B cell (primary cell): ENCODE measurements at regions not wholly inside any gene's neighbourhood (a gene's known extent, or its start where the extent isn't known, plus 50 kb on each side); places are given as distances from the start of the nearest gene placed in this dataset.
A peak's percentile ranks its signal among the peaks of the same experiment; 100 is the strongest.
"Not testable (repeated sequence)": the region's sequence is repeated elsewhere in the genome, so short reads cannot be mapped to it uniquely, and the experiment has no call there.

Experiments used
- ATAC-seq: fragments of 200-7000 bp; cut with Tn5 transposase; one replicate; pipeline ENCODE4 v1.10.0; 2021; ENCODE audit warnings: low read depth, mild to moderate bottlenecking, moderate number of reproducible peaks, moderate library complexity
- CTCF ChIA-PET: fragments of 350-600 bp; sonication (Branson Sonifier 250); formaldehyde crosslinking; loops from one replicate; lab custom pipeline; 2021; ENCODE audit warnings: antibody characterized with exemption, inconsistent platforms; lab: Charles Lee
- POLR2A ChIA-PET: fragments of 350-600 bp; sonication (Branson Sonifier 250); formaldehyde crosslinking; loops from one replicate; lab custom pipeline; 2021; ENCODE audit warnings: antibody characterized with exemption; lab: Charles Lee
- DNase-seq: peaks from one replicate; pipeline ENCODE4 v3.0.0; 2013
- H2AFZ ChIP-seq: 2 replicates; pipeline ENCODE4 v1.6.1; 2012; ENCODE audit warnings: mild to moderate bottlenecking, low read depth, low read length; ENCODE audit not compliant: insufficient read depth, poor library complexity, severe bottlenecking
- H3K27ac ChIP-seq, 2 donors: 1 replicate in 1 of 2; 2 replicates in 1 of 2; pipeline ENCODE4 v1.5.1; 2012 to 2013; ENCODE audit warnings: low read length in 2 of 2, mild to moderate bottlenecking in 2 of 2, moderate library complexity in 1 of 2
- H3K27me3 ChIP-seq, 4 experiments: fragments of 200-600 bp in 1 of 4; sonication (generic) in 1 of 4; replicated peaks in 1 of 4; 1 replicate in 2 of 4; 2 replicates in 2 of 4; pipeline versions ENCODE4 v1.6.1 to v1.7.0; 2013 to 2016; ENCODE audit warnings: low read length in 3 of 4, mild to moderate bottlenecking in 2 of 4, mixed read lengths in 1 of 4, moderate library complexity in 1 of 4; ENCODE audit not compliant: insufficient read depth in 4 of 4, control insufficient read depth in 3 of 4; ENCODE audit errors: control extremely low read depth in 1 of 4
- H3K36me3 ChIP-seq, 2 experiments: replicated peaks in 1 of 2; 1 replicate in 1 of 2; 2 replicates in 1 of 2; pipeline versions ENCODE4 v1.6.1 to v1.7.1; 2013; ENCODE audit warnings: low read length in 1 of 2; ENCODE audit not compliant: insufficient read depth in 2 of 2, control insufficient read depth in 1 of 2; ENCODE audit errors: control extremely low read depth in 1 of 2, extremely low read depth in 1 of 2
- H3K4me1 ChIP-seq, 2 donors: fragments of 200-600 bp in 1 of 2; sonication (generic) in 1 of 2; 1 replicate in 1 of 2; 2 replicates in 1 of 2; pipeline versions ENCODE4 v1.5.1 to v1.6.1; 2013 to 2017; ENCODE audit warnings: low read length in 2 of 2; ENCODE audit not compliant: control insufficient read depth in 2 of 2, insufficient read depth in 2 of 2
- H3K4me2 ChIP-seq: replicated peaks from 2 replicates; pipeline ENCODE3; 2012; ENCODE audit warnings: mild to moderate bottlenecking, low read depth, low read length; ENCODE audit not compliant: poor library complexity, severe bottlenecking
- H3K4me3 ChIP-seq, 5 experiments: fragments of 200-600 bp in 1 of 5; sonication (generic) in 1 of 5; 1 replicate in 3 of 5; 2 replicates in 2 of 5; pipeline versions ENCODE4 v1.5.1 to v1.7.0; 2011 to 2016; ENCODE audit warnings: low read length in 4 of 5, mild to moderate bottlenecking in 4 of 5, low read depth in 2 of 5, control low read depth in 1 of 5, moderate library complexity in 1 of 5; ENCODE audit not compliant: insufficient read depth in 1 of 5; ENCODE audit errors: control extremely low read depth in 1 of 5, extremely low read depth in 1 of 5
- H3K79me2 ChIP-seq: fragments of 200-600 bp; sonication (generic); one replicate; pipeline ENCODE4 v1.6.0; 2016; ENCODE audit warnings: low read length; ENCODE audit not compliant: control insufficient read depth, insufficient read depth
- H3K9ac ChIP-seq: fragments of 200-600 bp; sonication (generic); 2 replicates; pipeline ENCODE4 v1.6.1; 2017; ENCODE audit warnings: mild to moderate bottlenecking, low read length, moderate library complexity
- H3K9me3 ChIP-seq, 3 donors: one replicate each; pipeline versions ENCODE4 v1.6.1 to v1.7.1; 2013; ENCODE audit warnings: low read length in 2 of 3; ENCODE audit not compliant: control insufficient read depth in 2 of 3, insufficient read depth in 1 of 3; ENCODE audit errors: control extremely low read depth in 1 of 3
- H4K20me1 ChIP-seq: 2 replicates; pipeline ENCODE4 v1.6.0; 2012; ENCODE audit warnings: mild to moderate bottlenecking, low read length; ENCODE audit not compliant: insufficient read depth, control insufficient read depth, poor library complexity, severe bottlenecking
- H3K27ac Mint-ChIP-seq: one replicate; pipeline ENCODE4 v1.8.0; 2021; ENCODE audit warnings: mixed read lengths
- H3K27me3 Mint-ChIP-seq: one replicate; pipeline ENCODE4 v1.8.0; 2021; ENCODE audit warnings: mixed read lengths
- H3K4me1 Mint-ChIP-seq: one replicate; pipeline ENCODE4 v1.8.0; 2021; ENCODE audit warnings: mixed read lengths
- H3K4me3 Mint-ChIP-seq: one replicate; pipeline ENCODE4 v1.8.0; 2021; ENCODE audit warnings: mixed read lengths
- H3K9me3 Mint-ChIP-seq: one replicate; pipeline ENCODE4 v1.8.0; 2022; ENCODE audit warnings: mixed read lengths; ENCODE audit not compliant: insufficient read depth
- WGBS: methylation state at CpG from one replicate; pipeline ENCODE4 v1.1.5; 2013; ENCODE audit warnings: missing lambda C conversion rate; ENCODE audit not compliant: insufficient coverage; 5-methylcytosine and 5-hydroxymethylcytosine counted together
- intact Hi-C: fragments of 100-400 bp; cut with micrococcal nuclease; formaldehyde crosslinking; loops from one replicate; pipeline ENCODE4 v1.10.0; 2022

- 100% methylated on average over 3 of the region's 4 CpGs for WGBS
- H4K20me1 ChIP-seq, H3K4me2 ChIP-seq, H3K27ac Mint-ChIP-seq, POLR2A ChIA-PET, H3K27me3 Mint-ChIP-seq, CTCF ChIA-PET, H3K9me3 ChIP-seq, ATAC-seq, H3K4me1 ChIP-seq, H3K36me3 ChIP-seq, H3K27me3 ChIP-seq, H2AFZ ChIP-seq, H3K4me1 Mint-ChIP-seq, H3K9ac ChIP-seq, H3K4me3 ChIP-seq, H3K27ac ChIP-seq, DNase-seq, H3K4me3 Mint-ChIP-seq, H3K79me2 ChIP-seq, H3K9me3 Mint-ChIP-seq: not testable (repeated sequence)
- intact Hi-C loops, result loop anchor here (2.0 kb wide), 1 partner anchor 71 kb away; no protein-coding TSS in a partner anchor
Measured at GRCh38 chr19:14287837-14288236, 81.9 kb upstream of the ADGRL1 start.

GRCh38 chr19:14286594-14286993 lies 80.6 kb upstream of the ADGRL1 start:
- H3K4me1 Mint-ChIP-seq, POLR2A ChIA-PET, H3K9me3 ChIP-seq, H3K4me3 Mint-ChIP-seq, H3K27ac Mint-ChIP-seq, H3K27ac ChIP-seq, H4K20me1 ChIP-seq, H3K27me3 Mint-ChIP-seq, H2AFZ ChIP-seq, CTCF ChIA-PET, H3K4me1 ChIP-seq, H3K4me3 ChIP-seq, intact Hi-C loops, DNase-seq, H3K36me3 ChIP-seq, H3K79me2 ChIP-seq, H3K9me3 Mint-ChIP-seq, H3K27me3 ChIP-seq, H3K9ac ChIP-seq, H3K4me2 ChIP-seq, ATAC-seq: not testable (repeated sequence)
- WGBS, result 90% methylated on average over 3 of the region's 4 CpGs

DNA sequence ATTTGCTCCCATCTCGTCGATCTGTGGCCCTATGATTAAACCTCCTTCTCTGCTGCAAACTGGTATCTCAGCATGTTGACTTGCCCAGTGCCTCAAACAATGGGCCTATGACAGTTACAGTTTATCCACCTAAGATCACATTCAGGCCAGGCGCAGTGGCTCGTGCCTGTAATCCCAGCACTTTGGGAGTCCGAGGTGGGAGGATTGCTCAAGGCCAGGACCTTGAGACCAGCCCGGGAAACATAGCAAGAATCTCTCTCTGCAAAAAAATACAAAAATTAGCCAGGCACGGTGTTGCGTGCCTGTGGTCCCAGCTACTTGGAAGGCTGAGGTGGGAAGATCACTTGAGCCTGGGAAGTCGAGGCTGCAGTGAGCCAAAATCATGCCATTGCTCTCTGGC lies 79.8 kb upstream of the ADGRL1 start:
- H3K27ac ChIP-seq, H3K9me3 Mint-ChIP-seq, H3K4me2 ChIP-seq, H2AFZ ChIP-seq, H3K4me3 ChIP-seq, H3K36me3 ChIP-seq, H3K4me3 Mint-ChIP-seq, CTCF ChIA-PET, H3K4me1 Mint-ChIP-seq, DNase-seq, H4K20me1 ChIP-seq, H3K27ac Mint-ChIP-seq, intact Hi-C loops, H3K4me1 ChIP-seq, H3K9me3 ChIP-seq, ATAC-seq, H3K9ac ChIP-seq, H3K27me3 Mint-ChIP-seq, H3K79me2 ChIP-seq, H3K27me3 ChIP-seq: not testable (repeated sequence)
- 95% methylated on average over 8 of the region's 9 CpGs for WGBS
- POLR2A ChIA-PET, result interaction anchor here (0.6 kb wide), 1 partner anchor 31 kb away, joined by 4 read pairs; no protein-coding TSS in a partner anchor

DNA sequence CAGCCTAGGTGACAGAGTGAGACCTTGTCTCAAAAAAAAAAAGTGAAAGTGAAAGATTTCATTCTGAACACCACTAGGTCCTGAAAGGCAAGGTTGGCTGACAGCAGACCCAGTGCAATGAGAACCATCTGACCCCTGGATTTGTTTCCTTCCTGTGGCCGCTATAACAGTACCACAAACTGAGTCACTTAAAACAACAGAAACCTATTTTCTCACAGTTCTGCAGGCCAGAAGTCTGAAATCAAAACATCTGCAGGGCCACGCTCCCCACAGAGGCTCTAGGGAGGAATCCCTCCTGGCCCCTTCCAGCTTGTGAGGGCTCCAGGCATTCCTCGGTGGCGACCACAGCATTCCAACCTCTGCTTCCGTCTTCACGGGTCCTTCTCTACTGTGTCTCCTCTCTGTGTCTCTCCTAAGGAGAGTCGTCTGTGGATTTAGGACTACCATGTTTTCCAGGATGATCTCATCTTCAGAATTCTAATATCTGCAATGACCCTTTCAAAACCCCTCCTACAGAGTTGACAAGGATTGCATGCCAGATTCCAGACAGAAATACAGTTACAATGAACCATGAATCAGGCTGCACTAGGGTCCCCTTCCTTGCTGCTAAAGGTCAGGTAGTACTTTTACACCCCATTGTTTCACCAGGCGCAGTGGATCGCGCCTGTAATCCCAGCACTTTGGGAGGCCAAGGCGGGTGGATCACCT lies 78.0 kb upstream of the ADGRL1 start:
- peak overlapping the region; percentile 35 for H3K4me2 ChIP-seq
- H3K27ac ChIP-seq, H3K4me1 ChIP-seq, H3K27me3 Mint-ChIP-seq, H3K9me3 Mint-ChIP-seq, H3K36me3 ChIP-seq, H4K20me1 ChIP-seq, H3K79me2 ChIP-seq, H3K9me3 ChIP-seq, H3K27ac Mint-ChIP-seq, H3K9ac ChIP-seq, H3K4me3 ChIP-seq, DNase-seq, intact Hi-C loops, POLR2A ChIA-PET, H3K4me1 Mint-ChIP-seq, H3K27me3 ChIP-seq: not testable (repeated sequence)
- ATAC-seq, result peak; percentile 24
- CTCF ChIA-PET, result interaction anchor here (1.2 kb wide), 1 partner anchor 64 kb away, joined by 3 read pairs; no protein-coding TSS in a partner anchor
- peak overlapping the region; percentile 51 for H3K4me3 Mint-ChIP-seq
- 63% methylated on average over 11 of the region's 11 CpGs for WGBS
- peak overlapping the region; percentile 65 for H2AFZ ChIP-seq
